Upper lobe of left lung (tissue), 4 donors: ENCODE measurements at regions not wholly inside any gene's neighbourhood (a gene's known extent, or its start where the extent isn't known, plus 50 kb on each side); places are given as distances from the start of the nearest gene placed in this dataset.

ENCODE experiments used
- EP300 ChIP-seq, 4 donors: sonication (generic); formaldehyde crosslinking; IDR thresholded peaks; one replicate each; pipeline ENCODE4 v1.5.1; 2017; ENCODE audit warnings: antibody characterized with exemption in 4 of 4, control low read depth in 2 of 4
- POLR2A ChIP-seq, 4 donors: fragments of 450-650 bp; IDR thresholded peaks; one replicate each; pipeline ENCODE4 v1.5.1; 2016 to 2017; ENCODE audit warnings: antibody characterized with exemption in 4 of 4, mild to moderate bottlenecking in 2 of 4
- POLR2AphosphoS5 ChIP-seq, 2 donors: sonication (generic); formaldehyde crosslinking; IDR thresholded peaks; one replicate each; pipeline ENCODE4 v1.5.1; 2017; ENCODE audit warnings: antibody characterized with exemption in 2 of 2

- TF ChIP-seq POLR2AphosphoS5 (IDR thresholded peaks at IDR 0.05) (no peak), POLR2A (IDR thresholded peaks at IDR 0.05) (no peak), EP300 (IDR thresholded peaks at IDR 0.05) (no peak)
Observed at GRCh38 chr15:77719450-77719849, 86.7 kb upstream of the LINGO1 start.
